ENCODE measurements at regions not wholly inside any gene's neighbourhood (a gene's known extent, or its start where the extent isn't known, plus 50 kb on each side); places are given as distances from the start of the nearest gene placed in this dataset.

- Mint-ChIP-seq H3K36me3 (no peaks in the 10 kb centered on the region), H3K27ac (no peak overlapping the region), H3K9me3 (ENCODE audit: low read depth) (no peaks in the 10 kb centered on the region), H3K4me3 (no peak overlapping the region), H3K4me1 (ENCODE audit: low read depth) (no peaks in the 10 kb centered on the region), H3K27me3 (no peaks in the 10 kb centered on the region)
Measured at GRCh38 chr2:160916300-160916699, 243.9 kb upstream of the TANK start.

- Mint-ChIP-seq H3K27me3 (no peaks in the 10 kb centered on the region), H3K9me3 (ENCODE audit: low read depth) (no peaks in the 10 kb centered on the region), H3K27ac (no peak overlapping the region), H3K4me1 (ENCODE audit: low read depth) (no peaks in the 10 kb centered on the region), H3K36me3 (no peaks in the 10 kb centered on the region), H3K4me3 (no peak overlapping the region)
Measured at GRCh38 chr2:160917850-160918249, 242.4 kb upstream of the TANK start.

- Mint-ChIP-seq H3K4me3 (no peak overlapping the region), H3K4me1 (ENCODE audit: low read depth) (no peaks in the 10 kb centered on the region), H3K27ac (no peak overlapping the region), H3K27me3 (no peaks in the 10 kb centered on the region), H3K9me3 (ENCODE audit: low read depth) (no peaks in the 10 kb centered on the region), H3K36me3 (no peaks in the 10 kb centered on the region)
Measured at GRCh38 chr2:160918258-160918657, 242.0 kb upstream of the TANK start.

GRCh38 chr2:160918906-160919503 lies 241.2 kb upstream of the TANK start:
- H3K4me3 Mint-ChIP-seq: no peak overlapping the region
- H3K36me3 Mint-ChIP-seq: no peaks in the 10 kb centered on the region
- no peak overlapping the region for H3K27ac Mint-ChIP-seq
- H3K9me3 Mint-ChIP-seq (ENCODE audit: low read depth): no peaks in the 10 kb centered on the region
- H3K4me1 Mint-ChIP-seq (ENCODE audit: low read depth): no peaks in the 10 kb centered on the region
- no peaks in the 10 kb centered on the region for H3K27me3 Mint-ChIP-seq

GRCh38 chr2:160920061-160920460 lies 240.2 kb upstream of the TANK start:
- Mint-ChIP-seq H3K4me1 (ENCODE audit: low read depth) (no peaks in the 10 kb centered on the region), H3K36me3 (no peaks in the 10 kb centered on the region), H3K27ac (no peak overlapping the region), H3K27me3 (no peaks in the 10 kb centered on the region), H3K4me3 (no peak overlapping the region), H3K9me3 (ENCODE audit: low read depth) (no peaks in the 10 kb centered on the region)

GRCh38 chr2:160920791-160921303 lies 239.4 kb upstream of the TANK start:
- H3K4me1 Mint-ChIP-seq (ENCODE audit: low read depth): no peaks in the 10 kb centered on the region
- no peaks in the 10 kb centered on the region for H3K27me3 Mint-ChIP-seq
- no peaks in the 10 kb centered on the region for H3K36me3 Mint-ChIP-seq
- no peaks in the 10 kb centered on the region for H3K9me3 Mint-ChIP-seq (ENCODE audit: low read depth)
- H3K27ac Mint-ChIP-seq: no peak overlapping the region
- H3K4me3 Mint-ChIP-seq: no peak overlapping the region

- Mint-ChIP-seq H3K4me1 (ENCODE audit: low read depth) (no peaks in the 10 kb centered on the region), H3K27me3 (no peaks in the 10 kb centered on the region), H3K4me3 (no peak overlapping the region), H3K9me3 (ENCODE audit: low read depth) (no peaks in the 10 kb centered on the region), H3K36me3 (no peaks in the 10 kb centered on the region), H3K27ac (no peak overlapping the region)
Measured at GRCh38 chr2:160921386-160921964, 238.8 kb upstream of the TANK start.

GRCh38 chr2:160924936-160925353 lies 235.3 kb upstream of the TANK start:
- Mint-ChIP-seq H3K4me1 (ENCODE audit: low read depth) (no peaks in the 10 kb centered on the region), H3K36me3 (no peaks in the 10 kb centered on the region), H3K4me3 (no peak overlapping the region), H3K27me3 (peaks cover 1% of the 10 kb centered on the region), H3K9me3 (ENCODE audit: low read depth) (no peaks in the 10 kb centered on the region), H3K27ac (no peak overlapping the region)

GRCh38 chr2:160925956-160926355 lies 234.3 kb upstream of the TANK start:
- H3K4me1 Mint-ChIP-seq (ENCODE audit: low read depth): no peaks in the 10 kb centered on the region
- peaks cover 4% of the 10 kb centered on the region for H3K27me3 Mint-ChIP-seq
- no peak overlapping the region for H3K27ac Mint-ChIP-seq
- H3K36me3 Mint-ChIP-seq: no peaks in the 10 kb centered on the region
- H3K4me3 Mint-ChIP-seq: no peak overlapping the region
- no peaks in the 10 kb centered on the region for H3K9me3 Mint-ChIP-seq (ENCODE audit: low read depth)

- no peaks in the 10 kb centered on the region for H3K4me1 Mint-ChIP-seq (ENCODE audit: low read depth)
- no peak overlapping the region for H3K4me3 Mint-ChIP-seq
- H3K36me3 Mint-ChIP-seq: no peaks in the 10 kb centered on the region
- H3K9me3 Mint-ChIP-seq (ENCODE audit: low read depth): no peaks in the 10 kb centered on the region
- no peak overlapping the region for H3K27ac Mint-ChIP-seq
- H3K27me3 Mint-ChIP-seq: peaks cover 7% of the 10 kb centered on the region
Measured at GRCh38 chr2:160927324-160927723, 232.9 kb upstream of the TANK start.

GRCh38 chr2:160928854-160929301 lies 231.3 kb upstream of the TANK start:
- Mint-ChIP-seq H3K4me3 (no peak overlapping the region), H3K27ac (no peak overlapping the region), H3K27me3 (peaks cover 7% of the 10 kb centered on the region), H3K4me1 (ENCODE audit: low read depth) (no peaks in the 10 kb centered on the region), H3K36me3 (no peaks in the 10 kb centered on the region), H3K9me3 (ENCODE audit: low read depth) (no peaks in the 10 kb centered on the region)

- Mint-ChIP-seq H3K27ac (no peak overlapping the region), H3K4me1 (ENCODE audit: low read depth) (no peaks in the 10 kb centered on the region), H3K4me3 (no peak overlapping the region), H3K9me3 (ENCODE audit: low read depth) (no peaks in the 10 kb centered on the region), H3K27me3 (peaks cover 7% of the 10 kb centered on the region), H3K36me3 (no peaks in the 10 kb centered on the region)
Measured at GRCh38 chr2:160931531-160931930, 228.7 kb upstream of the TANK start.

GRCh38 chr2:160932960-160933359 lies 227.3 kb upstream of the TANK start:
- no peaks in the 10 kb centered on the region for H3K36me3 Mint-ChIP-seq
- H3K27ac Mint-ChIP-seq: no peak overlapping the region
- peaks cover 7% of the 10 kb centered on the region for H3K27me3 Mint-ChIP-seq
- no peaks in the 10 kb centered on the region for H3K4me1 Mint-ChIP-seq (ENCODE audit: low read depth)
- no peak overlapping the region for H3K4me3 Mint-ChIP-seq
- H3K9me3 Mint-ChIP-seq (ENCODE audit: low read depth): no peaks in the 10 kb centered on the region

GRCh38 chr2:160934263-160934662 lies 226.0 kb upstream of the TANK start:
- no peak overlapping the region for H3K4me3 Mint-ChIP-seq
- no peaks in the 10 kb centered on the region for H3K36me3 Mint-ChIP-seq
- no peaks in the 10 kb centered on the region for H3K4me1 Mint-ChIP-seq (ENCODE audit: low read depth)
- H3K9me3 Mint-ChIP-seq (ENCODE audit: low read depth): no peaks in the 10 kb centered on the region
- peaks cover 7% of the 10 kb centered on the region for H3K27me3 Mint-ChIP-seq
- no peak overlapping the region for H3K27ac Mint-ChIP-seq

- Mint-ChIP-seq H3K9me3 (ENCODE audit: low read depth) (no peaks in the 10 kb centered on the region), H3K27ac (no peak overlapping the region), H3K4me3 (no peak overlapping the region), H3K4me1 (ENCODE audit: low read depth) (no peaks in the 10 kb centered on the region), H3K27me3 (peaks cover 5% of the 10 kb centered on the region), H3K36me3 (no peaks in the 10 kb centered on the region)
Measured at GRCh38 chr2:160934991-160935390, 225.2 kb upstream of the TANK start.
